Sigmoid colon (tissue), 4 donors: ENCODE measurements at regions not wholly inside any gene's neighbourhood (a gene's known extent, or its start where the extent isn't known, plus 50 kb on each side); places are given as distances from the start of the nearest gene placed in this dataset.

Source experiments
- CTCF ChIP-seq, 4 experiments: fragments of 450-650 bp in 3 of 4; fragments of 200-600 bp in 1 of 4; IDR thresholded peaks; one replicate each; pipeline ENCODE4 v1.5.1; 2016 to 2019; ENCODE audit warnings: antibody characterized with exemption in 4 of 4, mild to moderate bottlenecking in 3 of 4, moderate library complexity in 2 of 4
- EP300 ChIP-seq, 4 donors: sonication (generic); formaldehyde crosslinking; IDR thresholded peaks; one replicate each; pipeline ENCODE4 v1.6.1; 2017; ENCODE audit warnings: antibody characterized with exemption in 4 of 4
- POLR2A ChIP-seq, 2 donors: fragments of 450-650 bp; IDR thresholded peaks; one replicate each; pipeline ENCODE4 v1.6.1; 2016; ENCODE audit warnings: antibody characterized with exemption in 2 of 2, mild to moderate bottlenecking in 2 of 2, moderate library complexity in 2 of 2
- POLR2AphosphoS5 ChIP-seq, 4 donors: sonication (generic); formaldehyde crosslinking; IDR thresholded peaks; one replicate each; pipeline ENCODE4 v1.6.1; 2017; ENCODE audit warnings: antibody characterized with exemption in 4 of 4

- no peak for TF ChIP-seq CTCF (IDR thresholded peaks at IDR 0.05)
- no peak for TF ChIP-seq POLR2A (IDR thresholded peaks at IDR 0.05)
- no peak for TF ChIP-seq POLR2AphosphoS5 (IDR thresholded peaks at IDR 0.05)
- TF ChIP-seq EP300 (IDR thresholded peaks at IDR 0.05): no peak
Observed at GRCh38 chr19:30690935-30691818, 319.0 kb downstream of the ZNF536 start.
